OCI-LY7 (cell line): ENCODE measurements at regions not wholly inside any gene's neighbourhood (a gene's known extent, or its start where the extent isn't known, plus 50 kb on each side); places are given as distances from the start of the nearest gene placed in this dataset.

Source experiments
- BruUV-seq: library from RNA; stranded (reverse); fragments of 400-500 nt; replicated peaks from 2 replicates; lab custom pipeline; 2021; lab: Mats Ljungman, UMichigan
- CTCF ChIA-PET: fragments of 300-600 bp; sonication (Branson Sonifier 250); formaldehyde crosslinking; loops from one replicate; lab custom pipeline; 2022; ENCODE audit warnings: antibody characterized with exemption; ENCODE audit not compliant: unreplicated experiment; lab: Charles Lee
- POLR2A ChIA-PET: fragments of 300-600 bp; sonication (Branson Sonifier 250); formaldehyde crosslinking; loops from one replicate; lab custom pipeline; 2022; ENCODE audit warnings: antibody characterized with exemption; lab: Charles Lee
- DNase-seq: peaks from one replicate; pipeline ENCODE4 v3.0.0-alpha.2; 2015; ENCODE audit warnings: low spot score
- H2AFZ ChIP-seq: fragments of 200-600 bp; sonication (generic), shearing (Covaris generic); 2 replicates; pipeline ENCODE4 v1.6.1; 2014; ENCODE audit warnings: mild to moderate bottlenecking, antibody characterized with exemption, low read length, moderate library complexity
- H3K27ac ChIP-seq: fragments of 200-600 bp; sonication (generic); 2 replicates; pipeline ENCODE4 v1.5.1; 2014; ENCODE audit warnings: mixed run types, low read depth, mild to moderate bottlenecking, moderate library complexity, low read length, inconsistent platforms; ENCODE audit not compliant: poor library complexity, severe bottlenecking
- H3K36me3 ChIP-seq: fragments of 200-600 bp; sonication (generic); 2 replicates; pipeline ENCODE4 v1.6.1; 2014; ENCODE audit warnings: mild to moderate bottlenecking, antibody characterized with exemption, low read length, moderate library complexity, mixed read lengths; ENCODE audit not compliant: insufficient read depth
- H3K4me1 ChIP-seq: fragments of 200-600 bp; sonication (generic); 2 replicates; pipeline ENCODE4 v1.5.1; 2014; ENCODE audit warnings: mild to moderate bottlenecking, low read length; ENCODE audit not compliant: insufficient read depth, poor library complexity, severe bottlenecking
- H3K4me2 ChIP-seq: fragments of 200-600 bp; sonication (generic); 2 replicates; pipeline ENCODE4 v1.6.1; 2014; ENCODE audit warnings: mild to moderate bottlenecking, low read length
- H3K4me3 ChIP-seq: fragments of 200-600 bp; sonication (generic); 2 replicates; pipeline ENCODE4 v1.5.1; 2014; ENCODE audit warnings: mild to moderate bottlenecking, low read depth, low read length; ENCODE audit not compliant: poor library complexity, severe bottlenecking
- H3K79me2 ChIP-seq: fragments of 200-600 bp; sonication (generic); 2 replicates; pipeline ENCODE4 v1.6.1; 2016; ENCODE audit warnings: low read depth, mild to moderate bottlenecking, low read length, moderate library complexity, mixed read lengths; ENCODE audit not compliant: insufficient read depth
- H3K9me2 ChIP-seq: fragments of 200-600 bp; sonication (generic); 2 replicates; pipeline ENCODE4 v1.6.1; 2016; ENCODE audit warnings: mild to moderate bottlenecking, low read length, mixed read lengths; ENCODE audit not compliant: insufficient read depth
- H3K9me3 ChIP-seq: fragments of 200-600 bp; sonication (generic); 2 replicates; pipeline ENCODE4 v1.6.1; 2014; ENCODE audit warnings: mild to moderate bottlenecking, mixed run types, low read length, mixed read lengths
- H4K20me1 ChIP-seq: fragments of 200-600 bp; sonication (generic); 2 replicates; pipeline ENCODE4 v1.6.1; 2014; ENCODE audit warnings: mild to moderate bottlenecking, antibody characterized with exemption, low read length, moderate library complexity, mixed read lengths; ENCODE audit not compliant: insufficient read depth
- CTCF ChIP-seq: fragments of 200-600 bp; sonication (generic); conservative IDR thresholded peaks from 2 replicates; pipeline ENCODE4 v1.5.1; 2014; ENCODE audit warnings: mild to moderate bottlenecking, antibody characterized with exemption, low read length, moderate library complexity, mixed read lengths
- EZH2phosphoT487 ChIP-seq: fragments of 200-600 bp; sonication (generic); IDR thresholded peaks from 2 replicates; pipeline ENCODE4 v1.6.1; 2018; ENCODE audit warnings: low read depth, borderline replicate concordance, mild to moderate bottlenecking, mixed run types, antibody characterized with exemption, low read length, moderate library complexity, mixed read lengths
- intact Hi-C: fragments of 100-400 bp; cut with micrococcal nuclease; formaldehyde crosslinking; loops from one replicate; pipeline ENCODE4 v1.10.0; 2022; ENCODE audit not compliant: unreplicated experiment

- Histone ChIP-seq H3K9me2 (no peaks in the 10 kb centered on the region), H3K36me3 (no peaks in the 10 kb centered on the region), H4K20me1 (no peaks in the 10 kb centered on the region), H3K27ac (no peak overlapping the region), H3K9me3 (no peaks in the 10 kb centered on the region), H3K4me1 (peaks cover 22% of the 10 kb centered on the region), H3K79me2 (no peaks in the 10 kb centered on the region), H3K4me2 (no peak overlapping the region), H2AFZ (no peak overlapping the region), H3K4me3 (no peak overlapping the region)
- no peak for DNase-seq
- ChIA-PET POLR2A (interaction anchor here (0.6 to 1.9 kb wide), 3 partner anchors 9 to 80 kb away, joined by 3 to 6 read pairs (median 3); no protein-coding TSS in a partner anchor), CTCF (interaction anchor here (1.0 kb wide), 1 partner anchor 10 kb away, joined by 4 read pairs; no protein-coding TSS in a partner anchor)
- intact Hi-C loops: no loop called here
- no TSS peak for BruUV-seq
- no peak for TF ChIP-seq EZH2phosphoT487
- no peak for TF ChIP-seq CTCF
Measured at GRCh38 chr10:43931308-43931930, 282.7 kb upstream of the ZNF32 start.

- POLR2A ChIA-PET: interaction anchor here (0.6 to 1.9 kb wide), 3 partner anchors 10 to 80 kb away, joined by 3 to 6 read pairs (median 3); no protein-coding TSS in a partner anchor
- Histone ChIP-seq H2AFZ (no peak overlapping the region), H3K4me1 (peaks cover 22% of the 10 kb centered on the region), H3K9me3 (no peaks in the 10 kb centered on the region), H3K4me2 (no peak overlapping the region), H3K79me2 (no peaks in the 10 kb centered on the region), H3K36me3 (no peaks in the 10 kb centered on the region), H3K27ac (no peak overlapping the region), H4K20me1 (no peaks in the 10 kb centered on the region), H3K9me2 (no peaks in the 10 kb centered on the region), H3K4me3 (no peak overlapping the region)
- CTCF ChIA-PET: no interaction called here
- no peak for DNase-seq
- intact Hi-C loops: no loop called here
- TF ChIP-seq CTCF (no peak), EZH2phosphoT487 (no peak)
- BruUV-seq: no TSS peak
Measured at GRCh38 chr10:43930777-43931176, 282.1 kb upstream of the ZNF32 start.

- no TSS peak for BruUV-seq
- Histone ChIP-seq H3K36me3 (no peaks in the 10 kb centered on the region), H3K9me3 (no peaks in the 10 kb centered on the region), H2AFZ (no peak overlapping the region), H3K4me2 (no peak overlapping the region), H3K79me2 (no peaks in the 10 kb centered on the region), H4K20me1 (no peaks in the 10 kb centered on the region), H3K4me3 (no peak overlapping the region), H3K9me2 (no peaks in the 10 kb centered on the region), H3K4me1 (peaks cover 22% of the 10 kb centered on the region), H3K27ac (no peak overlapping the region)
- ChIA-PET POLR2A (interaction anchor here (1.9 kb wide), 1 partner anchor 10 kb away, joined by 6 read pairs; no protein-coding TSS in a partner anchor), CTCF (no interaction called here)
- no peak for DNase-seq
- intact Hi-C loops: no loop called here
- TF ChIP-seq CTCF: no peak
- no peak for TF ChIP-seq EZH2phosphoT487
Measured at GRCh38 chr10:43930243-43930642, 281.6 kb upstream of the ZNF32 start.
